Gastrocnemius medialis (tissue), 4 donors: ENCODE measurements at regions not wholly inside any gene's neighbourhood (a gene's known extent, or its start where the extent isn't known, plus 50 kb on each side); places are given as distances from the start of the nearest gene placed in this dataset.
A peak's percentile ranks its signal among the peaks of the same experiment; 100 is the strongest.
"Not testable (repeated sequence)": the region's sequence is repeated elsewhere in the genome, so short reads cannot be mapped to it uniquely, and the experiment has no call there.

Experiments used
- ATAC-seq, 2 donors: fragments of 150-250 bp; one replicate each; pipeline ENCODE4 v1.9.1; 2016
- DNase-seq, 2 donors: peaks; one replicate each; pipeline ENCODE4 v3.0.0-alpha.2; 2019
- H3K27ac ChIP-seq, 4 donors: fragments of 200-600 bp; sonication (generic); 1 replicate in 1 of 4; 2 replicates in 3 of 4; pipeline ENCODE4 v1.5.1; 2016 to 2018; ENCODE audit warnings: mild to moderate bottlenecking in 2 of 4, moderate library complexity in 1 of 4
- H3K27me3 ChIP-seq, 3 donors: fragments of 200-600 bp; sonication (generic) in 2 of 3; 1 replicate in 1 of 3; 2 replicates in 2 of 3; pipeline versions ENCODE4 v1.5.1 to v1.6.0; 2016 to 2019; ENCODE audit warnings: mild to moderate bottlenecking in 1 of 3, moderate library complexity in 1 of 3
- H3K36me3 ChIP-seq, 2 donors: fragments of 200-600 bp; sonication (generic) in 1 of 2; one replicate each; pipeline ENCODE4 v1.5.1; 2017 to 2018
- H3K4me1 ChIP-seq, 2 donors: fragments of 200-600 bp; sonication (generic) in 1 of 2; one replicate each; pipeline ENCODE4 v1.5.1; 2016 to 2017; ENCODE audit warnings: mild to moderate bottlenecking in 2 of 2
- H3K4me3 ChIP-seq, 4 donors: fragments of 200-600 bp; sonication (generic) in 3 of 4; 1 replicate in 1 of 4; 2 replicates in 3 of 4; pipeline ENCODE4 v1.5.1; 2016 to 2019; ENCODE audit warnings: mild to moderate bottlenecking in 2 of 4
- H3K9me3 ChIP-seq, 3 donors: fragments of 200-600 bp; sonication (generic) in 2 of 3; 1 replicate in 1 of 3; 2 replicates in 2 of 3; pipeline ENCODE4 v1.5.1; 2016 to 2019
- POLR2A ChIP-seq, 2 donors: fragments of 450-650 bp; IDR thresholded peaks; one replicate each; pipeline ENCODE4 v1.6.1; 2017; ENCODE audit warnings: antibody characterized with exemption in 2 of 2, mild to moderate bottlenecking in 2 of 2, moderate library complexity in 2 of 2
- in situ Hi-C, 4 donors: fragments of 200-750 bp; cut with MboI; loops; one replicate each; pipeline versions ENCODE4 v1.15.0 to v1.8.0; 2017; ENCODE audit warnings: low sequenced_read_pairs in 4 of 4
- intact Hi-C: fragments of 100-400 bp; cut with DNase I; formaldehyde crosslinking; loops from one replicate; pipeline ENCODE4 v1.15.1; 2023; ENCODE audit warnings: low total_unique reads
- TF ChIP-seq, protein P1 (sequence below), 5 experiments: fragments of 450-650 bp in 3 of 5; fragments of 200-600 bp in 2 of 5; sonication (generic) in 2 of 5; IDR thresholded peaks in 4 of 5; conservative IDR thresholded peaks in 1 of 5; 1 replicate in 4 of 5; 2 replicates in 1 of 5; pipeline ENCODE4 v1.5.1; 2016 to 2019; ENCODE audit warnings: antibody characterized with exemption in 5 of 5, mild to moderate bottlenecking in 3 of 5, moderate library complexity in 3 of 5

DNA sequence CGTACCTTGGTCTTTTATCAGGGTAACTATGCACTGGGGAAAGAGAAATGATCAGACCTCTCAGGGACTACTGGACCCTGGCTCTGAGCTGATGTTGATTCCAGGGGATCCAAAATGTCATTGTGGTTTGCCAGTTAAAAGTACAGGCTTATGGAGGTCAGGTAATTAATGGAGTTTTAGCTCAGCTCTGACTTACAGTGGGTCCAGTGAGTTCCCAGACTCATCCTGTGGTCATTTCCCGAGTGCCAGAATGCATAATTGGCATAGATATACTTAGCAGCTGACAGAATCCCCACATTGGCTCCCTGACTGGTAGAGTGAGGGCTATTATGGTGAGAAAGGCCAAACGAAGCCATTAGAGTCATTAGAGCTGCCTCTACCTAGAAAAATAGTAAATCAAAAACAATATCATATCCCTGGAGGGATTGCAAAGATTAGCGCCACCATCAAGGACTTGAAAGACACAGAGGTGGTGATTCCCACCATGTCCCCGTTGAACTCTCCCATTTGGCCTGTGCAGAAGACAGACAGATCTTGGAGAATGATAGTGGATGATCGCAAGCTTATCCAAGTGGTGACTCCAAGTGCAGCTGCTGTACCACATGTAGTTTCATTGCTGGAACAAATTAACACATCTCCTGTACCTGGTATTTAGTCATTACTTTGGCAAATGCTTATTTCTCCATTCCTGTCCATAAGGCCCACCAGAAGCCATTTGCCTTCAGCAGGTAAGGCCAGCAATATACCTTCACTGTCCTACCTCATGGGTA, 152.4 kb downstream of the THBS2 start:
- H3K27ac ChIP-seq, result no peak overlapping the region
- no peaks in the 10 kb centered on the region for H3K9me3 ChIP-seq
- no peak for ATAC-seq
- DNase-seq, result no peak
- no peaks in the 10 kb centered on the region for H3K36me3 ChIP-seq
- in situ Hi-C loops, result no loop called here
- TF ChIP-seq POLR2A (IDR thresholded peaks at IDR 0.05), result no peak
- TF ChIP-seq, protein P1, sequence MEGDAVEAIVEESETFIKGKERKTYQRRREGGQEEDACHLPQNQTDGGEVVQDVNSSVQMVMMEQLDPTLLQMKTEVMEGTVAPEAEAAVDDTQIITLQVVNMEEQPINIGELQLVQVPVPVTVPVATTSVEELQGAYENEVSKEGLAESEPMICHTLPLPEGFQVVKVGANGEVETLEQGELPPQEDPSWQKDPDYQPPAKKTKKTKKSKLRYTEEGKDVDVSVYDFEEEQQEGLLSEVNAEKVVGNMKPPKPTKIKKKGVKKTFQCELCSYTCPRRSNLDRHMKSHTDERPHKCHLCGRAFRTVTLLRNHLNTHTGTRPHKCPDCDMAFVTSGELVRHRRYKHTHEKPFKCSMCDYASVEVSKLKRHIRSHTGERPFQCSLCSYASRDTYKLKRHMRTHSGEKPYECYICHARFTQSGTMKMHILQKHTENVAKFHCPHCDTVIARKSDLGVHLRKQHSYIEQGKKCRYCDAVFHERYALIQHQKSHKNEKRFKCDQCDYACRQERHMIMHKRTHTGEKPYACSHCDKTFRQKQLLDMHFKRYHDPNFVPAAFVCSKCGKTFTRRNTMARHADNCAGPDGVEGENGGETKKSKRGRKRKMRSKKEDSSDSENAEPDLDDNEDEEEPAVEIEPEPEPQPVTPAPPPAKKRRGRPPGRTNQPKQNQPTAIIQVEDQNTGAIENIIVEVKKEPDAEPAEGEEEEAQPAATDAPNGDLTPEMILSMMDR (IDR thresholded peaks at IDR 0.05 in 4 of 5, conservative IDR thresholded peaks at IDR 0.05 in 1 of 5), result no peak
- no peaks in the 10 kb centered on the region for H3K27me3 ChIP-seq
- no peaks in the 10 kb centered on the region for H3K4me1 ChIP-seq
- H3K4me3 ChIP-seq, result no peak overlapping the region
- intact Hi-C loops, result no loop called here

DNA sequence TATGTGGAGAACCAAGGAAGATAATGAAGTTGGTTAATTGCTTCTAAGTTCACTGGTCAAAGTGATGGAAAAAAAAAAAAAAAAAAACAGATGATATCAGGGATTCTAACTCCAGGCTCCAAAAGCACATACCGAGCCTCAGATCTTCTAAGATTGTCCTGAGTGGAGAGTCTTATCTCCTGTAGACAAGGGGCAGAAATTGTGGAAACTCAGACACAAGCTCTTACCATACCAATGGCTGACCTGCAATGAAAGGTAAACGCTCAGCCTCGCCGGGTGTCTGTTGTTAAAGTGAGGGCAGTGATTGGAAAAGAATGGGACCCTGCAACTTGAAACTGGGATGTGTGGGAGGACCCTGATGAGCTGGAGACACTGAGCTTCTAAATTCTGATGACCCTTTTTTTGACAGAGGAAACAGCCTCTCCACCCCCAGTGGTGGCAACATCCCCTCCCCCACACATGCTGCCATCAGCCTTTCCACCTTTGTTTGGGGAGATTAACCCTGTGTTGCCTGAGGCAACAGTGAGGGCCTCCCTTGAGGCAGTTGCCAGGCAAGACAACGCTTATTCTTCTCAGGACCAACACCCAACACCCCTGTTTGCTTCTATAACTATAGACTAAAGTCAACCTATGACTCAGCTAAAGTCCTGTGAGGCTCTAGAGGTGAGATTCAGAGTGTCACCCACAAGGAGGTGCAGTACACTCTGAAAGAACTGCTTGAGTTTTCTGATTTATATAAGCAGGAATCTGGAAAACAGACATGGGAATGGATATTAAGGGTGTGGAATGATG, 154.0 kb downstream of the THBS2 start:
- intact Hi-C loops (no loop called here), in situ Hi-C loops (no loop called here)
- DNase-seq (no peak), ATAC-seq (no peak)
- H3K36me3 ChIP-seq, result no peaks in the 10 kb centered on the region
- no peak overlapping the region for H3K27ac ChIP-seq
- no peak for TF ChIP-seq POLR2A (IDR thresholded peaks at IDR 0.05)
- TF ChIP-seq, protein P1 (IDR thresholded peaks at IDR 0.05 in 4 of 5, conservative IDR thresholded peaks at IDR 0.05 in 1 of 5), result no peak
- H3K4me1 ChIP-seq, result no peaks in the 10 kb centered on the region
- H3K9me3 ChIP-seq, result no peaks in the 10 kb centered on the region
- no peak overlapping the region for H3K4me3 ChIP-seq
- no peaks in the 10 kb centered on the region for H3K27me3 ChIP-seq

DNA sequence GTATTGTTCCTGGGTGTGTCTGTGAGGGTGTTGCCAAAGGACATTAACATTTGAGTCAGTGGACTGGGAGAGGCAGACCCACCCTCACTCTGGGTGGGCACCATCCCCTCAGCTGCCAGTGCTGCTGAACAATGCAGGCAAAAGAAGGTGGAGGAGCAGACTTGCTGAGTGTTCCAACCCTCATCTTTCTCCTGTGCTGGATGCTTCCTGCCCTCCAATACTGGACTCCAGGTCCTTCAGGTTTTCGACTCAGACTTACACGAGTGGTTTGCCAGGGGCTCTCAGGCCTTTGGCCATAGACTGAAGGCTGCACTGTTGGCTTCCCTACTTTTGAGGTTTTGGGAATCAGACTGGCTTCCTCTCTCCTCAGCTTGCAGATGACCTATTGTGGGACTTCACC, 155.0 kb downstream of the THBS2 start:
- H3K4me1 ChIP-seq, DNase-seq, H3K9me3 ChIP-seq, in situ Hi-C loops, H3K27ac ChIP-seq, H3K27me3 ChIP-seq, ATAC-seq, intact Hi-C loops, H3K36me3 ChIP-seq, H3K4me3 ChIP-seq: not testable (repeated sequence)

DNA sequence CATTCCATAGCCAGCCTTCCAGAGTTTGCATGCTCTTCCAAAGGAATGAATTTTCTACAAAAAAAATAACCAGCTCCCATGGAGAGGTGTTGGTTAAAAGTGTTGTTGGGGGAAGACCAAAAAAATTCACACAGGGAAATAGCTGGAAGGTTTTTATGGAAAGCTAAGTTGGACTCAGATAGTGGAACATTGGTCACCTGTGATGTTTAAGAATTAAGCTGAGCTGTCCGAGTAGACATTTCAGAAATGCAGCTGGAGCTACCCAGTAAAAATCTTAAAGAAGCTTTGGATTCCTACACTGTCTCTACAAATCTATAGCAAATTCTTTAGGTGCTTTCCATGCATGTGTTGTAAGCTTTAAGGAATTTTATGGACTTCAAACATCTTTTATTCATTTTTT, 155.5 kb downstream of the THBS2 start:
- DNase-seq, result no peak
- no peak for ATAC-seq
- intact Hi-C loops, result no loop called here
- H3K9me3 ChIP-seq, result no peaks in the 10 kb centered on the region
- no peak overlapping the region for H3K4me3 ChIP-seq
- TF ChIP-seq, protein P1 (IDR thresholded peaks at IDR 0.05 in 4 of 5, conservative IDR thresholded peaks at IDR 0.05 in 1 of 5), result no peak
- TF ChIP-seq POLR2A (IDR thresholded peaks at IDR 0.05), result no peak
- in situ Hi-C loops, result no loop called here
- no peaks in the 10 kb centered on the region for H3K4me1 ChIP-seq
- H3K36me3 ChIP-seq, result no peaks in the 10 kb centered on the region
- no peak overlapping the region for H3K27ac ChIP-seq
- no peaks in the 10 kb centered on the region for H3K27me3 ChIP-seq

DNA sequence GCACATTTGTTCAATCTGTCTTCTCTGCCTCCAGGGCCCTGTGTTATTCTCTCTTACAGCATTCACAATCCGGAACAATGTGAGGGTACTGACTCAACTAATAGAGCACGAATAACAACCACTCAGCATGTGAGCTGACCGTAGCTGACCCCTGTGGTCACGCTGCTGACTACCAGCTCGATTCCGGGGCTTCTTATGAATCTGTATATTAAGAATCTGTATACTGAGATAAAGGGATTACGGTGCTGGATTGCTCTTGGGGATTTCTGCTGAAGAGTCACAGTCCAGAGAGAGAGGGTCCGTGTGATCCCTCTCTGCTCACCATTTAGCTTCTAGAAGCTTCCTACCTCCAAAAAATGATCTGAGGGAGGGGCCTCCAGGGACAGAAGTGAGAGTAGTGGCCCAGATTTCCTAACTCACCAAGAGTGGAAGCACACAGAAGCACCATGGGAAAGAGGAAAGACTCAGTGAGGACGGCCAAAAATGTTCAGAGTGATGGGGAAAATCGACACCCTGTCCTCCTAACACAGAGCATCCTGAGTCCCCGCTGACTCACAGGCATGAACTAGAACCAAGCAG, 156.2 kb downstream of the THBS2 start:
- DNase-seq (peak; percentile 10 to 31), ATAC-seq (peak; percentile 45 to 58)
- Histone ChIP-seq H3K4me3 (no peak overlapping the region), H3K9me3 (no peaks in the 10 kb centered on the region), H3K4me1 (no peaks in the 10 kb centered on the region), H3K36me3 (no peaks in the 10 kb centered on the region), H3K27ac (no peak overlapping the region), H3K27me3 (no peaks in the 10 kb centered on the region)
- TF ChIP-seq POLR2A (IDR thresholded peaks at IDR 0.05), result no peak
- TF ChIP-seq, protein P1 (IDR thresholded peaks at IDR 0.05 in 4 of 5, conservative IDR thresholded peaks at IDR 0.05 in 1 of 5), result no peak
- in situ Hi-C loops, result no loop called here
- intact Hi-C loops, result no loop called here
